DND-41 (cell line): ENCODE measurements at regions not wholly inside any gene's neighbourhood (a gene's known extent, or its start where the extent isn't known, plus 50 kb on each side); places are given as distances from the start of the nearest gene placed in this dataset.

ENCODE experiments used
- ATAC-seq: fragments of 200-7000 bp; cut with Tn5 transposase; 3 replicates; pipeline ENCODE4 v1.9.1; 2021; ENCODE audit warnings: low read depth; ENCODE audit not compliant: insufficient read depth
- DNase-seq: peaks from one replicate; pipeline ENCODE4 v3.0.0-alpha.2; 2020
- H2AFZ ChIP-seq: 2 replicates; pipeline ENCODE4 v1.6.0; 2012; ENCODE audit warnings: low read depth, low read length
- H3K27ac ChIP-seq: 2 replicates; pipeline ENCODE4 v1.5.1; 2012; ENCODE audit warnings: low read length, inconsistent platforms
- H3K27me3 ChIP-seq: fragments of 200-600 bp; sonication (generic); 2 replicates; pipeline ENCODE4 v1.6.0; 2012; ENCODE audit warnings: low read length, mild to moderate bottlenecking, inconsistent platforms; ENCODE audit not compliant: insufficient read depth, poor library complexity
- H3K36me3 ChIP-seq: 2 replicates; pipeline ENCODE4 v1.5.1; 2012; ENCODE audit warnings: low read length, inconsistent platforms; ENCODE audit not compliant: insufficient read depth
- H3K4me1 ChIP-seq: 2 replicates; pipeline ENCODE4 v1.5.1; 2012; ENCODE audit warnings: mild to moderate bottlenecking, low read length; ENCODE audit not compliant: insufficient read depth
- H3K4me2 ChIP-seq: 2 replicates; pipeline ENCODE4 v1.6.0; 2012; ENCODE audit warnings: mild to moderate bottlenecking, moderate library complexity, low read length, inconsistent platforms; ENCODE audit not compliant: insufficient read depth
- H3K4me3 ChIP-seq, 2 experiments: fragments of 200-600 bp in 1 of 2; shearing (Covaris generic) in 1 of 2; 2 replicates each; pipeline ENCODE4 v1.5.1; 2012 to 2016; ENCODE audit warnings: inconsistent platforms in 2 of 2, low read length in 2 of 2, mild to moderate bottlenecking in 2 of 2, low read depth in 1 of 2, moderate library complexity in 1 of 2
- H3K79me2 ChIP-seq: 2 replicates; pipeline ENCODE4 v1.6.0; 2012; ENCODE audit warnings: low read length, inconsistent platforms; ENCODE audit not compliant: insufficient read depth
- H3K9ac ChIP-seq: 2 replicates; pipeline ENCODE4 v1.6.0; 2012; ENCODE audit warnings: low read depth, mild to moderate bottlenecking, inconsistent platforms, low read length, moderate library complexity
- H3K9me3 ChIP-seq: 2 replicates; pipeline ENCODE4 v1.5.1; 2012; ENCODE audit warnings: low read length, moderate library complexity, mild to moderate bottlenecking, inconsistent platforms; ENCODE audit not compliant: insufficient read depth, severe bottlenecking
- H4K20me1 ChIP-seq: 2 replicates; pipeline ENCODE4 v1.6.0; 2012; ENCODE audit warnings: low read length; ENCODE audit not compliant: insufficient read depth
- CTCF ChIP-seq: IDR thresholded peaks from 2 replicates; pipeline ENCODE4 v1.5.1; 2012; ENCODE audit warnings: borderline replicate concordance, low read length, moderate library complexity, mild to moderate bottlenecking; ENCODE audit not compliant: poor library complexity, severe bottlenecking; ENCODE audit errors: extremely low read depth
- EZH2 ChIP-seq: IDR thresholded peaks from 3 replicates; pipeline ENCODE4 v1.6.1; 2012; ENCODE audit warnings: borderline replicate concordance, low read depth, mild to moderate bottlenecking, moderate library complexity, low read length, inconsistent platforms; ENCODE audit not compliant: severe bottlenecking

- H3K9ac ChIP-seq: no peak overlapping the region
- no peaks in the 10 kb centered on the region for H3K4me1 ChIP-seq
- H3K9me3 ChIP-seq: no peaks in the 10 kb centered on the region
- H3K4me3 ChIP-seq: no peak overlapping the region
- H4K20me1 ChIP-seq: no peaks in the 10 kb centered on the region
- TF ChIP-seq CTCF (no peak), EZH2 (no peak)
- H2AFZ ChIP-seq: no peak overlapping the region
- H3K27ac ChIP-seq: no peak overlapping the region
- ATAC-seq: no peak
- H3K36me3 ChIP-seq: no peaks in the 10 kb centered on the region
- H3K4me2 ChIP-seq: no peak overlapping the region
- no peaks in the 10 kb centered on the region for H3K79me2 ChIP-seq
- DNase-seq: no peak
- H3K27me3 ChIP-seq: no peaks in the 10 kb centered on the region
Measured at GRCh38 chr2:159850789-159851188, 52.8 kb upstream of the CD302 start.

DNA sequence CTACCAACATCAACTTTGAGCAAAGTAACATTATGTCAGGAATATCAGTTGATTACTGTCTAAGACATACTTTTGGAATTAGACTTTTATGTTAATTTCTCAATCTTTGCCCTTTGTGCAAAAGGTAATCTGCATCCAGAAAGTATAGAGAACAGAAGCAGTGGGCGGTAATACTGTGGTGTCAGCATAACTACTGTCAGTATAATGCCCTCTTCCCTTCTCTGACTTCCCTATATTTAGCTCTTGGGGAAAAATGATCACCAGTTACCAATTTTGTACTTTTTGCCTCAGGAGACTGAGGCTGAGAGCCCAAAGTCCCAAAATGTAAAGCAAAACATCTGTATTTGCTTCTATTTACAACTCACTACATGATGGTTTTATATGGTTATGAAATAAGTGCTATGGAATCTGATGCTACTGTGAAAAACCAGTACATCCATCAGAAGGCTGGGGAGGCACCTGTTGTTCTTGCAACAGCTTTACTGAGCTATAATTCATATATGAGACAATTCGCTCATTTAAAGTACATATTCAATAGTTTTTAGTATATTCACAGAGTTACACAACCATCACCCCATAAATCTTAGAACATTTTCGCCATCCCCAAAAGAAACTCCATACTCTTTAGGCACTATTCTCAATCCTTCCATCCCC is 51.3 kb upstream of the CD302 start:
- DNase-seq: no peak
- H3K4me1 ChIP-seq: no peaks in the 10 kb centered on the region
- TF ChIP-seq CTCF: no peak
- TF ChIP-seq EZH2: no peak

More for the DNA sequence above, 51.3 kb upstream of the CD302 start:
- no peak overlapping the region for H3K9ac ChIP-seq
- H3K27me3 ChIP-seq: no peaks in the 10 kb centered on the region
- no peaks in the 10 kb centered on the region for H3K79me2 ChIP-seq
- no peak overlapping the region for H3K4me3 ChIP-seq
- no peak overlapping the region for H3K4me2 ChIP-seq
- no peak overlapping the region for H3K27ac ChIP-seq
- H2AFZ ChIP-seq: no peak overlapping the region
- no peaks in the 10 kb centered on the region for H3K36me3 ChIP-seq
- no peak for ATAC-seq
- H3K9me3 ChIP-seq: no peaks in the 10 kb centered on the region
- H4K20me1 ChIP-seq: no peaks in the 10 kb centered on the region
